NCI-H69 (cell line): ENCODE measurements at regions not wholly inside any gene's neighbourhood (a gene's known extent, or its start where the extent isn't known, plus 50 kb on each side); places are given as distances from the start of the nearest gene placed in this dataset.

Experiments
- DNase-seq: peaks from one replicate; lab custom pipeline; 2025; lab: John Stamatoyannopoulos, UW

DNA sequence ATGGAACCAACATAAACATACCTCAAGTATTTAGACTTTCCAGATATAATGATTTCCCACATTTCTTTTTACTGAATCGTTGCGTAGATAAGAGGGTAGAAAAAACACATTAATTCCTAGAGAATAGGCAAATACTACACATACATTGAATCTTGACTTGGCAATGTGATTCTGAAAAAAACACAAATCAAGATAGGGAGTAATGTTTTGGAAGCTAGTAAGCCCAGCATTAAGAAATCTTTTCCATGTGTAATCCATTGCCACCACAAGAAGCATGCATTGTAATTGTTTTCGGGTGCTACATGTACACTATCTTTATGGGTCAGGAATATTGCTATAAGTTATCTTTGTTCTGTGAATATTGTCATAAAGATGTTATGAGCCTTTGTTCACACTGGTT lies 269.8 kb upstream of the PDGFD start:
- no peak for DNase-seq

DNA sequence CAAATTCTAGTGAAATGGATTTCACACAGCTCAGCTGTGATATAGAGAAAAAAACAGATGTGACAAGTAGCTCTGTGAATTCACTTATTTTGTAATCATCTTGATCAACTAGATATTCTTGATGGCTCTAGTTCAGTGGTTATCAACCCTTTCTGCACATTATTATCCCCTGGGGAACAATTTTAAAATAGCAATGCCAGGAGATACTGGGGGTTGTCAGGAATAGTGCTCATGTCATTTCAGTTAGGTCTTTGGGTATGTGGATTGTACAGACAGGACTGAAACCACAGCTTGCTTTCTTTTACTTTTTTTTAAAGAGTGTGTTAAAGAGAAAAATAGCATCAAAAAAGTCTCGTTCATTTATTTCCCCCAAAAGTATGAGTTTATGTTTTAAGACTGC lies 269.0 kb upstream of the PDGFD start:
- no peak for DNase-seq

DNA sequence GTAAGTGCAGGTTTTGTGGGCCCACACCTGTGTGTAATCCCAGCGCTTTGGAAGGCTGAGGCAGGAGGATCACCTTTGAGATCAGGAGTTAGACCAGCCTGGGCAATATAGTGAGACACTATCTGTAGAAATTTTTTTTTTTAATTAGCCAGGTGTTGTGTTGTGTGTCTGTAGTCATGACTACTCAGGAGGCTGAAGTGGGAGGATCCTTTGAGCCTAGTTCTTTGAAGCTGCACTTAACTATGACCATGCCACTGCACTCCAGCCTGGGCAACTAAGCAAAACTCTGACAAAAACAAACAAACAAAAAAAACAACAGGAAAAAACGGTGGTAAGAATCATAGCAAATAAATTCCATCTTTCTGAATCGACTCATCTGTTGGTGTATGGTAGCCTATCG lies 268.6 kb upstream of the PDGFD start:
- DNase-seq, result no peak

DNA sequence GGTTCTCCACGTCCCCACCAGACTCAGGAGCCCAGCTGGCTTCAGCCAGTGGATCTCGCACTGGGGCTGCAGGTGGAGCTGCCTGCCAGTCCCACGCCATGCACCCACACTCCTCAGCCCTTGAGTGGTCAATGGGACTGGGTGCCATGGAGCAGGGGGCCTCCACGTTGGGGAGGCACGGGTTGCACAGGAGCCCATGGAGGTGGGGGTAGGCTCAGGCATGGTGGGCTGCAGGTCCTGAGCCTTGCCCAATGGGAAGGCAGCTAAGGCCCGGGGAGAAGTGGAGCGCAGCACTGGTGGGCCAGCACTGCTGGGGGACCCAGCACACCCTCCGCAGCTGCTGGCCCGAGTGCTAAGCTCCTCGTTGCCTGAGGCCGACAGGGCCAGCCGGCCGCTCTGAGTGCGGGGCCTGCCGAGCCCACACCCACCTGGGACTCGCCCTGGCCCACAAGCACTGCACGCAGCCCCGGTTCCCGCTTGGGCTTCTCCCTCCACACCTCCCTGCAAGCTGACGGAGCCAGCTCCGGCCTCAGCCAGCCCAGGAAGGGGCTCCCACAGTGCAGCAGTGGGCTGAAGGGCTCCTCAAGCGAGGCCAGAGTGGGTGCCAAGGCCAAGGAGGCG lies 258.5 kb upstream of the PDGFD start:
- no peak for DNase-seq

DNA sequence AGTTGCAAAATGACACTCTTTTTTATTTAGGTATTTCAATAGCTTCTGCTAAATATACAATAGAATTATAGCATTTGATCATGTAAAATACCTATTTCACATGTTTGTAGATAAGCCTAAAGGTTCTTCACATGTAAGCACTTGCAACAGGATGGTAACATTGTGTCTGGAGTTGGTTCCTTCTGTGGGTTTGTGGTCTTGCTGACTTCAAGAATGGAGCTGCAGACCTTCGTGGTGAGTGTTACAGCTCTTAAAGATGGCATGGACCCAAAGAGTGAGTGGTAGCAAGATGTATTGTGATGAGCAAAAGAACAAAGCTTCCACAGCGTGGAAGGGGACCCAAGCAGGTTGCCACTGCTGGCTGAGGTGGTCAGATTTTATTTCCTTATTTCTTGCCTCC lies 246.4 kb upstream of the PDGFD start:
- DNase-seq, result no peak

DNA sequence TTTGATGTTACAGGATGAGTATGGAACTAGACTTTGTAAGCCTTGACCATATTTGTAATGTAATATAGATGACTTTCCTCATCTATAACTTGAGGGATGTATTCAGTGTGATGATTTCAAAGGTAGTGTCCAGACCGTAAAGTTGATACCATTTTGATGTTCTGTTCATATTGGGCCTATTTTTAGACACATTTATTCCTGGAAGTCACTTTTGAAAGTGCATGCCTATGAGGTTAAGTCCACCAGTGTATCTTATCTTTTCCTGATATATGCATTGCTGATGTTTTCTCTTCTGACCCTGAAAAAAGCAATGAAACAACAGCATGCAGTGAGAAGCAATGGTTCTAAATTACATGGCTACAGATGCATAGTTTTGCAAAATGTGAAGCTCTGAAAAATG lies 244.7 kb upstream of the PDGFD start:
- no peak for DNase-seq

DNA sequence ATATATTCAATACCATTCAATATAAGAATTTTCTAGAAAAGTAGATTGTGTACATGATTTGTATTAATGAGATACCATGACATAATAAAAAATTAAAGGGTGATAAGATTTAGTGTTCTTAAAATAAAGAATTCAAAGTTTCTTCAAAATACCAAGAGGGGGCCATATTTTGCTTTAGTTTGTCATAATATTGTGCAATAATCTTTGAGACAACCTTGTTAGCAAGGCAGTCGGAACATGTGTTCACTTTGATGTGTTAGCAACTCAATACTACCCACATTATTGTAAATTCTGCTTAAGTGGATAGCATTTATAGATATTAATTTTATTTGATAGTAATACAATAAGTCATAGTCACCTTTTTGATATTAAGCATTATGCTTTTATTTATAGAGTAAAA lies 241.3 kb upstream of the PDGFD start:
- no peak for DNase-seq

DNA sequence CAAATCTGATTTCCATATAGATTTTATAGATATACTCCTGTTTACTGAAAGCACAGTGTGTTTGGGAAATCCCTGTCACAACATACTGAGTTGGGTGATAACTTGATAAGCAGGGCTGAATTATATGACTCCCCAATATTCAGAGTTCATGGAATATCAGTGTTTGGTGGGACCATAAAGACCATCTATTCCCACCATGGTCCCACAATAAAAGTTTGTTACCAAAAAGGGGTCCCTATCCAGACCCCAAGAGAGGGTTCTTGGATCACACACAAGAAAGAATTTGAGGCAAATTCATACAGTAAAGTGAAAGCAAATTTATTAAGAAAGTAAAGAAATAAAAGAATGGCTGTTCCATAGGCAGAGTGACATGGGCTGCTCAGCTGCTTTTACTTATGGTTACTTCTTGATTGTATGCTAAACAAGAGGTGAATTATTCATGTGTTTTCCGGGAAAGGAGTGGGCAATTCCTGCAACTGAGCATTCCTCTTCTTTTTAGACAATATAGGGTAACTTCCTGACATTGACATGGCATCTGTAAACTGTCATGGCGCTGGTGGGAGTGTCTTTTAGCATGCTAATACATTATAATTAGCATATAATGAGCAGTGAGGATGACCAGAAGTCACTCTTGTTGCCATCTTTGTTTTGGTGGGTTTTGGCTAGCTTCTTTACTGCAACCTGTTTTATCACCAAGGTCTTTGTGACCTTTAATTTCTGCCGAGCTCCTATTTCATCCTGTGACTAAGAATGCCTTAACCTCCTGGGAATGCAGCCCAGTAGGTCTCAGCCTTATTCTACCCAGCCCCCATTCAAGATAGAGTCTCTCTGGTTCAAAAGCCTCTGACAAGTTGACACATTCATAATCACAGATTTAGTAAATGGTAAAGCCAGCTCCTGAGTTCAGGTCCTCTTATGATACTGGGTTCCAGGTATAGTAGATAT lies 240.6 kb upstream of the PDGFD start:
- no peak for DNase-seq

DNA sequence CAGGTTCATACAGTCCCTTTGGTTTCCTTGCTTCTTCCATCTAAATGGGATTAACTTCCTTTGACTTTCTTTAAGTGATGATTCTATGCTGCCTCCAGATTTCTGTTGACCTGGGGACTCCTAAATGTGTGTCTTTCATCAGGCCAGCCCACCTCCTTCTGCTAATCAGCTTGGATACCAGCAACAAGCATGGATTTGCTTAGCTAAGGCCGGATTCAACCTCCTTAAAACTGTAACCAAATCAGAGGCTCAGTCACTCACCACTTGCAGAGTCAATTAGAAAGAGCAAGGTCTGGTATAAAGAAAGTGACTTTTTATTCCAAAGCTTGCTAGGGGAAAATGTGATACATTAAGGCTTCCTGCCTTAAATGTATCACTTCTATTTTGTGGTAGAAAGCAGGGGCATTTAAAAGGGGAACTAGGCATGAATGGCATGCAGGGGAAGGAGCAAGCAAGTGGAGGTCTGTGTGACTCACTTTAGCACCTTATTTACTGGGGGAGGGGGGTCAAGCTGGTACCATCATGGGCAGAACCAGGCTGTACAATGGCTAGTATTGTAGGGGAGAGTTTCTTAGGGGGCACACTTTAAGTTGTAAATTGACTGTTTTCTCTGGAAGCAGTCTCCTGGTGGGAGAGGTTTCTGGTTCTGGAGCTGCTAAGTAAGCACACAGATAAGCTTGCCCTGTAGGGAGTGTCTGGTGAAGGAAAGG lies 239.0 kb upstream of the PDGFD start:
- no peak for DNase-seq

DNA sequence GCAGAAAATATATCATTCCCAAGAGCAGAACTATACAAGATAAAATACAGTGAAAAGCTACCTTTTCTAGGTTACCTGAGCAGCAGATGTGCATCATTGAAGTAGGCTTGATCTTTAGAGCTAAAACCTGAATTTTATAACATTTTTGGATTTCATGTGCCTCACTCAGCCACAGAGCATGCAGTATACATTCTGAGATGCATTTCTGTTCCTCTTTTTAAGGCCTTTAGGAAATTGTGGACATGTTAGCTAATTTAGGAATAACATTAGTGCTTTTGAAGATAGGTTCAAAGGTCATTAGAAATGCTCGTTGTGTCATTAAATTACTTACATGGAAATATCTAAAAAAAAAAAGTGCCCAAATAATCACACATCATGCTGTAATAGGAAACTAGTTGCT lies 230.6 kb upstream of the PDGFD start:
- no peak for DNase-seq

DNA sequence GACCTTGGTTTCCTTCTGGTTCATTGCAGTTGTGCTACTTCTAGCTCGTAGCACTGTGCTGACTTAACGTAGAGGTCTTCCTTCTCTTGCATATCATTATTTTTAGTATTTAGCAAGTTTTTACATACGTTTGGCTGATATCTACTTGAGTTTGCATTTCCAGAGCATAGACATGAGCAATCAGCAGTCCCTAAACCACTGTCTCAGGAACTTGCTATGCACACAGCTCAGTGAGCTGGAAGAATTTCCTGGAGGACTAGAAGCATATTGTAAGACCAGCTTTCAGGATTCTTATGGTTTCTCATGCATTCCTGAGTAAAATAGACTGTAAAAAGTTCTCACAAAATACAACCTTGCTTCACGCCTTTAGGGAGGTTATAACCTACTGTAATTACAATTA lies 226.7 kb upstream of the PDGFD start:
- no peak for DNase-seq

DNA sequence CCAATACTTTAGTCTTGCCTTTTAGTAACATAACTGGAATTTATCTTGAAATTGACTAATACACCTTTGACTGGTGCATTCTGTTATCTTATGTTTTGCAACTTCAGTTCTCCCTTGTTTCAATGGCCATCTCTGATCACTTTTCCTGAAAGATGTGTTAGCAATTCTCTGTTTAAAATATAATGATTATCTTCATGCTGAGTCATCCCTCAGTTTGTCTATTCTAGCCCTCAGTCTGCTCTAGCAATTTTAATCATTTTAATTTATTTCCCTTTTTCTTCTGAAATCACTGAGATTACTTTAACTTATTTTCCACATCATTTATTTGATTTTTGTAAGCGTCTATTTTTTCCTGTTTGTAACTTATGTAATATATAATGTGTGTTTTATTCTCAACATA lies 221.9 kb upstream of the PDGFD start:
- DNase-seq, result no peak

DNA sequence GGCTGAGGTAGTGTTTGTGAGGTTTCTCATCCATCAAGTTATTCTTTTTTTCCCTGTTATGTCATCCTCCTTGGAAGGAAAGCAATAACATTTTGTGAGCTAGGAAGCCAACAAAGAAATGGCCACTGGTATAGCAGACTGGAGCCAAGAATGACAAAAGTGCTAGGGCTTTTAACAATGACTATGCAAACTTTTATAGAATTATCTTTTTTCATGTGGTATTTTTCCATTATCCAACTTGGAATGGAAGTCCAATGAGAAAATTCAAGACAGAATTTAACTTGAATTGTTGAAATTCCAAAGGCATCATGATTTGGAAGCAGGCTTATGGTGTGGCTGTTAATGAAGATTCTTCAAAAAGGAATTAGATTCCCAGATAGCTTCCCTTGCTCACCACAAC lies 216.4 kb upstream of the PDGFD start:
- no peak for DNase-seq

DNA sequence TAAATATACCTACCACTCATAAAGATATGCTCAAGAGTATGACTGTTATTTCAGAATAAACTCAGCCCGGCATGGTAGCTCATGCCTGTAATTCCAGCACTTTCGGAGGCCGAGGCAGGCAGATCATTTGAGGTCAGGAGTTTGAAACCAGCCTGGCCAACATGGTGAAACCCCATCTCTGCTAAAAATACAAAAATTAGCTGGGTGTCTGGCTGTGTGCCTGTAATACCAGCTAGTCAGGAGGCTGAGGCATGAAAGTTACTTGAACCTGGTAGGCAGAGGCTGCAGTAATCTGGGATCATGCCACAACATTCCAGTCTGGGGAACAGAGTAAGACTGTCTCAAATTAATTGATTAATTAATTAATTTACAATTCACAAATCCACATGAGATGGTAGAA lies 208.2 kb upstream of the PDGFD start:
- DNase-seq, result no peak

DNA sequence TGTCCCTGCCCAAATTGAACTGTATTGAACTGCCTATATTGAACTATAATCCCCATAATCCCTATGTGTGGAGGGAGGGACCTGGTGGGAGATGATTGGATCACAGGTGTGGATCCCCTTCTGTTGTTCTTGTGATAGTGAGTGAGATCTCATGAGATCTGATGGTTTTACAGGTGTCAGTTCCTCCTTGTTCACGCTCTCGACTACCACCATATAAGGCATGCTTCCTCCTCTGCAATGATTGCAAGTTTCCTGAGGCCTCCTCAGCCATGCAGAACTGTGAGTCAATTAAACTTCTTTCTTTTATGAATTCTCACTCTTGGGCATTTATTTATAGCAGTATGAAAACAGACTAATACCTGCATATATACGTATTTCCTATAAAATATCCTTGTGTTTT lies 206.5 kb upstream of the PDGFD start:
- DNase-seq, result no peak

DNA sequence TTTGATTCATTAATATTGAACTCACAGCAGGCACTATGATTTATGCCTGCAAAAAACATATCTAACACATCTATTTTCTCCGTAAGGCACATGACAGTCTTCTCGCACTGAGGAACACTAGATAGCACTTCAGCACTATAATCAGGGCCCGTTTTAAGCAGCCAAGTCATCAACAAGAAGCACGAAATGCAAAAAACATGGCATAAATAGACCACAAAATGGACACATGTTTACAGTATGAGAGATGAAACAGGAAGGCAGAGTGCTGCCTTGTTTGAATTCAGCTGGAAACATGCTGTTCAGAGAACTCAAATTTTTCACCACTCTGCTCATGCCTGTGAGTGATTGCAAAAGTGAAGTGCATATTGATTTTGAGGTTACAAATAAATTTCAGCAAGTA lies 205.8 kb upstream of the PDGFD start:
- DNase-seq, result no peak

DNA sequence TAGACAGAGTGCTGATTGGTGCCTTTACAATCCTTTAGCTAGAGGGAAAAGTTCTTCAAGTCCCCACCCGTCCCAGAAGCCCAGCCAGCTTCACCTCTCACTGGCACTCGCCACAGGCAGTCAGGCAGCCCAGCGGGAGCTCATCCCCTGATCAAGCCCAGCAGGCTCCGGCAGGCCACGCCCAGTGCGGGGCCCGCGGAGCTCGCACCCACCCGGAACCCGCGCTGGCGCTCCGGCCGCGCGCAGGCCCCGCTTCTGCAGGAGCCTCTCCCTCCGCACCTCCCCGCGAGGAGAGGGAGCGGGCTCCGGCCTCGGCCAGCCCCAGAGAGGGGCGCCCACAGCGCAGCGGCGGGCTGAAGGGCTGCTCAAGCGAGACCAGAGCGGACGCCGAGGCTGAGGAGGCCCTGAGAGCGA lies 202.4 kb upstream of the PDGFD start:
- DNase-seq, result no peak

DNA sequence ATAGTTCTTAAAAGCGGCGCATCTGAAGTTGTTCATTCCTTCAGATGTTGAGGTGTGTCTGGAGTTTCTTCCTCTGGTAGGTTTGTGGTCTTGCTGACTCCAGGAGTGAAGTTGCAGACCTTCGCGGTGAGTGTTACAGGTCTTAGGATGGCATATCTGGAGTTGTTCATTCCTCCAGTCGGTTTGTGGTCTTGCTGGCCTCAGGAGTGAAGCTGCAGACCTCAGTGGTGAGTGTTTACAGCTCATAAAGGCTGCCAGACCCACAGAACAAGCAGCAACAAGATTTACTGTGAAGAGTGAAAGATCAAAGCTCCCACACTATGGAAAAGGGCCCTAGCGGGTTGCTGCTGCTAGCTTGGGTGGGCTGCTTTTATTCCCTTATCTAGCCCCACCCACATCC lies 201.7 kb upstream of the PDGFD start:
- DNase-seq, result no peak

DNA sequence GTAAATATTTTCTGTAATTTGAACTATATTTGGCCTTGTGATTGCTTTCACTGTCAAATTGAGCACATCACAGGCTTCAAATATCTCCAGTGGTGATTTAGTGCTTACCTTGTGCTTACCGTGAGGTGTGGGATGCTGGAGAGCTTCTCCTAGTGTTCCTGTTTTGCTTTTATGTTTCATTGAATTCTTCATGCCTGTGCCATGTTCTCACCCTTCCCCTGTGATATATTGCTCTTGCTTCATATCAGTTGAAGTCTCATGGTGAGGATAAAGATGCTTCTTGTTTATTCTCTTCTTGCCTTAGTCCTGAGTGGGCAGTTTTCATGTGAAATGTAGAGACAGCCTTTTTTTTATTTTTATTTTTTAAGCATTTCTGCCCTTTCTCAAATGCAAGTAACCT lies 198.0 kb upstream of the PDGFD start:
- no peak for DNase-seq

DNA sequence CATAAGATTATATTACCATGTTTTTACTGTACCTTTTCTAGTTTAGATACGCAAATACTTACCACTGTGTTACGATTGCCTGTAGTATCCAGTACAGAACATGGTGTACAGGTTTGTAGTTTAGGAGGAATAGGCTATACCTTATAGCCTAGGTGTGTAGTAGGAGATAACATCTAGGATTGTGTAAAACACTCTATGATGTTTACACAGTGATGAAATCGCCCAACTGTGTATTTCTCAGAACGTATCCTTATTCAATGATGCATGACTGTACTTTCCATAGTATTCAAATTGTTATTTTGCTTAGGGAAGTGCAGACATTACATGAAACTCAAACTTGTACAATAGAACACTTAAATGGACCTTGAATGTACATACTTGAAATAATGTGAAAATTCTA lies 188.1 kb upstream of the PDGFD start:
- DNase-seq, result peak; percentile 46

DNA sequence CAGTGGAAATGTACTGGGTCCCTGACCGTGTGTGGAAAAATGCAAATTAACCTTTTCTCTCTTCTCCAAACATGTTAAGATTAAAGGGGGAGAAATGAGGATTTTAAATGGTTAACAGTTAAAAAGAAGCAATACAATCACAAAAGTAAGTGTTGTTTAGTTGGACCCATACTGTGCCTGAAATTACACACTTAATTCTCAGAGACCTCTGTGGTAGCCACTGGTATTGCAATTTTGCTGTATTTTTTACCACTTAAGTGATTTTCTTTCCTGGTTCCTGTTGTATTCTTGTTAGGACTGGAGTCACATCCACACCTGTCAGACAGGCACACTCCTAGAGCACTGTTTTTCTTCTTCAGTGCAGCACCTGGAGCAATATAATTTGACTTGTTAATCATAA lies 179.6 kb upstream of the PDGFD start:
- DNase-seq, result peak; percentile 83

DNA sequence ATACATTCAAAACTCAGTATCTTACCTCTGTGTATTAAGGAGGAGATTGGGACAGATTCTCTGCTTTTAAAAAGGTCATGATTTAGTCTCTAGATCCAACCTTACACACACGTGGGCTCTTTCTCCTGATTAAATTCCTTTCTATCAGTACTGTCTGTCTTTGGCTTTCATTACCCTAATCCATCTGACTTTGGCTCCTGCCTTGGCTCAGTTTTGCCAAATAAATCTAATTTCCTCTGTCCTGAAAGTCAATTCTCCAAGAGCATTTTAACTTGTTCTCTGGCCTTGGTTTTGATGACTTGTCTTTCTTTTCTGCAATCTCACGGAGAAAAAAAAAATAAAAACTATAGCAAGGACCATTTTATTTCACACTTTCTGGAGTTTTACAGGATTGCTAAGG lies 176.6 kb upstream of the PDGFD start:
- no peak for DNase-seq

DNA sequence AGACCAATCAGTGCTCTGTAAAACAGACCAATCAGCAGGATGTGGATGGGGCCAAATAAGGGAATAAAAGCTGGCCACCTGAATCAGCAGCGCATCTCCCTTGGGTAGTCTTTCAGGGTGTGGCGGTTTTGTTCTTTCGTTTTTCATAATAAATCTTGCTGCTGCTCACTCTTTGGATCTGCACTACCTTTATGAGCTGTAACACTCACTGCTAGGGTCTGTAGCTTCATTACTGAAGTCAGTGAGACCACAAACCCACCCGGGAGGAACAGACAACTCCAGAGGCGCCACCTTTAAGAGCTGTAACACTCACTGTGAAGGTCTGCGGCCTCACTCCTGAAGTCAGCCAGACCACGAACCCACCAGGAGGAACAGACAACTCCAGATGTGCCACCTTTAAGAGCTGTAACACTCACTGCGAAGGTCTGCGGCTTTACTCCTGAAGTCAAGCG lies 175.5 kb upstream of the PDGFD start:
- peak; percentile 9 for DNase-seq
